K562 (cell line): ENCODE measurements at regions not wholly inside any gene's neighbourhood (a gene's known extent, or its start where the extent isn't known, plus 50 kb on each side); places are given as distances from the start of the nearest gene placed in this dataset.

Experiments used
- HNRNPUL1 ChIP-seq: fragments of 200-400 bp; formaldehyde crosslinking; IDR thresholded peaks from 2 replicates; pipeline ENCODE4 v1.6.1; 2017; ENCODE audit warnings: low read length
- LCOR ChIP-seq: sonication (generic); formaldehyde crosslinking; IDR thresholded peaks from 2 replicates; pipeline ENCODE4 v1.8.0; 2022; ENCODE audit warnings: mild to moderate bottlenecking, missing genetic modification reagents
- POLR2AphosphoS5 ChIP-seq: IDR thresholded peaks from 2 replicates; pipeline ENCODE4 v1.6.1; 2011; ENCODE audit warnings: mild to moderate bottlenecking, low read depth, low read length, moderate library complexity; ENCODE audit not compliant: control insufficient read depth, insufficient read depth
- RAD51 ChIP-seq: fragments of 450-650 bp; IDR thresholded peaks from 2 replicates; pipeline ENCODE4 v1.7.1; 2016; ENCODE audit warnings: low read depth, mild to moderate bottlenecking, borderline replicate concordance
- THRAP3 ChIP-seq: fragments of 450-650 bp; IDR thresholded peaks from 2 replicates; pipeline ENCODE4 v1.6.1; 2016; ENCODE audit warnings: mild to moderate bottlenecking, inconsistent platforms, borderline replicate concordance
- TF ChIP-seq, protein P1 (sequence below): fragments of 450-650 bp; conservative IDR thresholded peaks from 2 replicates; pipeline ENCODE4 v1.6.1; 2016; ENCODE audit warnings: missing genetic modification characterization, low read depth, mild to moderate bottlenecking, missing compliant biosample characterization, moderate library complexity
- TF ChIP-seq, protein P2 (sequence below): fragments of 450-650 bp; IDR thresholded peaks from 2 replicates; pipeline ENCODE4 v1.6.1; 2016; ENCODE audit warnings: low read depth
- TF ChIP-seq, protein P3 (sequence below), 3 experiments: fragments of 200-800 bp in 1 of 3; sonication (Bioruptor generic) in 1 of 3; sonication (generic) in 1 of 3; formaldehyde crosslinking in 1 of 3; IDR thresholded peaks; 2 replicates each; pipeline versions ENCODE4 v1.6.1 to v1.8.0; 2016 to 2022; ENCODE audit warnings: mild to moderate bottlenecking in 2 of 3, missing compliant biosample characterization in 2 of 3, missing genetic modification characterization in 2 of 3, missing genetic modification reagents in 1 of 3

DNA sequence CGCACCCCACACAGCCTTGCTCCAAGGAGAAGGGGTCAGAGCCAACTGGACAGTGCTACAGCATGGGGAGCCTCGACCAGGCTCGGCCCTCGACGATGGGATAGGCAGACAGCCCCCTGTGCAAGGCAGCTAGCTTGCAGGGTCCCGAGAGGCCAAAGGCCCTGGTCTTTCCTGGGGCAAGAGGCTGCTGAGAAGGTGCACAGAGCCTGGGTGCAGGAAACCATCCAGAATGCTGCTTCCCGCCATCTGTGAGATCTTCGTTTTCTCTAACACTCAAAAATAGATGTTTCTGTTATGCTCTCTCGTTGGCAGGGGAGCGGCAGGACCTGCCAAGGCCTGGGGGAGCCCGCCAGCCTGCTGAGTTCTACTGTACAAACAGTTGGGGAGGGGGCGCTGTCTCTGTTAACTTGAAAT is 168.0 kb upstream of the RTL1 start:
- TF ChIP-seq LCOR (CRISPR knock-in tag) (no peak), THRAP3 (no peak), RAD51 (no peak), HNRNPUL1 (no peak), POLR2AphosphoS5 (no peak)
- TF ChIP-seq, protein P1, sequence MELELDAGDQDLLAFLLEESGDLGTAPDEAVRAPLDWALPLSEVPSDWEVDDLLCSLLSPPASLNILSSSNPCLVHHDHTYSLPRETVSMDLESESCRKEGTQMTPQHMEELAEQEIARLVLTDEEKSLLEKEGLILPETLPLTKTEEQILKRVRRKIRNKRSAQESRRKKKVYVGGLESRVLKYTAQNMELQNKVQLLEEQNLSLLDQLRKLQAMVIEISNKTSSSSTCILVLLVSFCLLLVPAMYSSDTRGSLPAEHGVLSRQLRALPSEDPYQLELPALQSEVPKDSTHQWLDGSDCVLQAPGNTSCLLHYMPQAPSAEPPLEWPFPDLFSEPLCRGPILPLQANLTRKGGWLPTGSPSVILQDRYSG (tag): no peak
- TF ChIP-seq, protein P2, sequence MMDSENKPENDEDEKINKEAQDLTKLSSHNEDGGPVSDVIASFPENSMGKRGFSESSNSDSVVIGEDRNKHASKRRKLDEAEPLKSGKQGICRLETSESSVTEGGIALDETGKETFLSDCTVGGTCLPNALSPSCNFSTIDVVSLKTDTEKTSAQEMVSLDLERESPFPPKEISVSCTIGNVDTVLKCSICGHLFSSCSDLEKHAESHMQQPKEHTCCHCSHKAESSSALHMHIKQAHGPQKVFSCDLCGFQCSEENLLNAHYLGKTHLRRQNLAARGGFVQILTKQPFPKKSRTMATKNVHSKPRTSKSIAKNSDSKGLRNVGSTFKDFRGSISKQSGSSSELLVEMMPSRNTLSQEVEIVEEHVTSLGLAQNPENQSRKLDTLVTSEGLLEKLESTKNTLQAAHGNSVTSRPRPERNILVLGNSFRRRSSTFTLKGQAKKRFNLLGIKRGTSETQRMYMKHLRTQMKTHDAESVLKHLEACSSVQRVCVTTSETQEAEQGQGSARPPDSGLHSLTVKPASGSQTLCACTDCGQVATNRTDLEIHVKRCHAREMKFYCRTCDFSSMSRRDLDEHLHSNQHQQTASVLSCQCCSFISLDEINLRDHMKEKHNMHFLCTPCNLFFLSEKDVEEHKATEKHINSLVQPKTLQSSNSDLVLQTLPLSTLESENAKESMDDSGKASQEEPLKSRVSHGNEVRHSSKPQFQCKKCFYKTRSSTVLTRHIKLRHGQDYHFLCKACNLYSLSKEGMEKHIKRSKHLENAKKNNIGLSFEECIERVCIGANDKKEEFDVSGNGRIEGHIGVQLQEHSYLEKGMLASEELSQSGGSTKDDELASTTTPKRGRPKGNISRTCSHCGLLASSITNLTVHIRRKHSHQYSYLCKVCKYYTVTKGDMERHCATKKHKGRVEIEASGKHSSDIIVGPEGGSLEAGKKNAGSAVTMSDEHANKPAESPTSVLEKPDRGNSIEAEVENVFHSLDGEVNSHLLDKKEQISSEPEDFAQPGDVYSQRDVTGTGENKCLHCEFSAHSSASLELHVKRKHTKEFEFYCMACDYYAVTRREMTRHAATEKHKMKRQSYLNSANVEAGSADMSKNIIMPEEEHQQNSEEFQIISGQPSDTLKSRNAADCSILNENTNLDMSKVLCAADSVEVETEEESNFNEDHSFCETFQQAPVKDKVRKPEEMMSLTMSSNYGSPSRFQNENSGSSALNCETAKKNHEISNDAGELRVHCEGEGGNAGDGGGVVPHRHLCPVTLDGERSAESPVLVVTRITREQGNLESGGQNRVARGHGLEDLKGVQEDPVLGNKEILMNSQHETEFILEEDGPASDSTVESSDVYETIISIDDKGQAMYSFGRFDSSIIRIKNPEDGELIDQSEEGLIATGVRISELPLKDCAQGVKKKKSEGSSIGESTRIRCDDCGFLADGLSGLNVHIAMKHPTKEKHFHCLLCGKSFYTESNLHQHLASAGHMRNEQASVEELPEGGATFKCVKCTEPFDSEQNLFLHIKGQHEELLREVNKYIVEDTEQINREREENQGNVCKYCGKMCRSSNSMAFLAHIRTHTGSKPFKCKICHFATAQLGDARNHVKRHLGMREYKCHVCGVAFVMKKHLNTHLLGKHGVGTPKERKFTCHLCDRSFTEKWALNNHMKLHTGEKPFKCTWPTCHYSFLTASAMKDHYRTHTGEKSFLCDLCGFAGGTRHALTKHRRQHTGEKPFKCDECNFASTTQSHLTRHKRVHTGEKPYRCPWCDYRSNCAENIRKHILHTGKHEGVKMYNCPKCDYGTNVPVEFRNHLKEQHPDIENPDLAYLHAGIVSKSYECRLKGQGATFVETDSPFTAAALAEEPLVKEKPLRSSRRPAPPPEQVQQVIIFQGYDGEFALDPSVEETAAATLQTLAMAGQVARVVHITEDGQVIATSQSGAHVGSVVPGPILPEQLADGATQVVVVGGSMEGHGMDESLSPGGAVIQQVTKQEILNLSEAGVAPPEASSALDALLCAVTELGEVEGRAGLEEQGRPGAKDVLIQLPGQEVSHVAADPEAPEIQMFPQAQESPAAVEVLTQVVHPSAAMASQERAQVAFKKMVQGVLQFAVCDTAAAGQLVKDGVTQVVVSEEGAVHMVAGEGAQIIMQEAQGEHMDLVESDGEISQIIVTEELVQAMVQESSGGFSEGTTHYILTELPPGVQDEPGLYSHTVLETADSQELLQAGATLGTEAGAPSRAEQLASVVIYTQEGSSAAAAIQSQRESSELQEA: no peak
- TF ChIP-seq, protein P3, sequence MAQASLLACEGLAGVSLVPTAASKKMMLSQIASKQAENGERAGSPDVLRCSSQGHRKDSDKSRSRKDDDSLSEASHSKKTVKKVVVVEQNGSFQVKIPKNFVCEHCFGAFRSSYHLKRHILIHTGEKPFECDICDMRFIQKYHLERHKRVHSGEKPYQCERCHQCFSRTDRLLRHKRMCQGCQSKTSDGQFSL (CRISPR knock-in tag; IDR thresholded peaks at IDR 0.05): no peak
- TF ChIP-seq, protein P3 (tag; IDR thresholded peaks at IDR 0.05): no peak
